ENCODE measurements at regions not wholly inside any gene's neighbourhood (a gene's known extent, or its start where the extent isn't known, plus 50 kb on each side); places are given as distances from the start of the nearest gene placed in this dataset.

DNA sequence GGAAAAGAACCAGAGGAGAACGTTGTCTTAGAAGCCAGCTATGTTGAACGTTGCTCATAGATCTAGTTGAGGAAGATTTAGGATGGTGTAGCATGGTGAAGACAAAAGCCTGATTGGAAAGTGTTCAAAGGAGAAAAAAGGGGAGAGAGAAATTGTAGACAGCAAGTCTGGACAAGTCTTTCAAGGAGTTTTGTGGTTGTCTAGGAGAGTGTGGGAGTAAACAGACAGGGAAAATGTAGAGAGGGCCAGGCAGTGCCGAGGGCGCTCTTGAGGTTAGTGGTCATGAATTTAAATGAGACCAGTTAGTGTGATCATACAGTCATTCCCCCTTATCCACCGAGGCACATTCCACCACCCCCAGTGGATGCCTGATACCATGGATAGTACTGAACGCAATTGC, 167.5 kb upstream of the IL12A start:
- H3K36me3 ChIP-seq: no peaks in the 10 kb centered on the region
- no peak overlapping the region for H3K4me3 ChIP-seq
- no peaks in the 10 kb centered on the region for H3K27me3 ChIP-seq
- 75 to 84% methylated on average over 6 of the region's 6 CpGs for WGBS, 2 donors (ENCODE audit: low coverage in 1 of 2)
- H3K27ac ChIP-seq: no peak overlapping the region
- no peaks in the 10 kb centered on the region for H3K9me3 ChIP-seq
- intact Hi-C loops (cut with DNase I; ENCODE audit: low total_unique reads) (no loop called here), in situ Hi-C loops (cut with MboI; ENCODE audit: low pct_ligation_motif_present in 1 of 4, low pct_unique_long_range_greater_than_20kb in 1 of 4, low sequenced_read_pairs in 3 of 4) (loop anchor here (10.0 to 25.0 kb wide), 3 partner anchors 184 to 984 kb away; no protein-coding TSS in a partner anchor)
- DNase-seq: no peak
- TF ChIP-seq POLR2AphosphoS5 (IDR thresholded peaks at IDR 0.05): no peak
- TF ChIP-seq EP300 (IDR thresholded peaks at IDR 0.05; ENCODE audit: low read depth): no peak
- no peak for TF ChIP-seq POLR2A (IDR thresholded peaks at IDR 0.05)
- TF ChIP-seq, protein P1, sequence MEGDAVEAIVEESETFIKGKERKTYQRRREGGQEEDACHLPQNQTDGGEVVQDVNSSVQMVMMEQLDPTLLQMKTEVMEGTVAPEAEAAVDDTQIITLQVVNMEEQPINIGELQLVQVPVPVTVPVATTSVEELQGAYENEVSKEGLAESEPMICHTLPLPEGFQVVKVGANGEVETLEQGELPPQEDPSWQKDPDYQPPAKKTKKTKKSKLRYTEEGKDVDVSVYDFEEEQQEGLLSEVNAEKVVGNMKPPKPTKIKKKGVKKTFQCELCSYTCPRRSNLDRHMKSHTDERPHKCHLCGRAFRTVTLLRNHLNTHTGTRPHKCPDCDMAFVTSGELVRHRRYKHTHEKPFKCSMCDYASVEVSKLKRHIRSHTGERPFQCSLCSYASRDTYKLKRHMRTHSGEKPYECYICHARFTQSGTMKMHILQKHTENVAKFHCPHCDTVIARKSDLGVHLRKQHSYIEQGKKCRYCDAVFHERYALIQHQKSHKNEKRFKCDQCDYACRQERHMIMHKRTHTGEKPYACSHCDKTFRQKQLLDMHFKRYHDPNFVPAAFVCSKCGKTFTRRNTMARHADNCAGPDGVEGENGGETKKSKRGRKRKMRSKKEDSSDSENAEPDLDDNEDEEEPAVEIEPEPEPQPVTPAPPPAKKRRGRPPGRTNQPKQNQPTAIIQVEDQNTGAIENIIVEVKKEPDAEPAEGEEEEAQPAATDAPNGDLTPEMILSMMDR (IDR thresholded peaks at IDR 0.05): no peak
- peaks cover 10 to 51% (median 24%) of the 10 kb centered on the region in 4 donors for H3K4me1 ChIP-seq

DNA sequence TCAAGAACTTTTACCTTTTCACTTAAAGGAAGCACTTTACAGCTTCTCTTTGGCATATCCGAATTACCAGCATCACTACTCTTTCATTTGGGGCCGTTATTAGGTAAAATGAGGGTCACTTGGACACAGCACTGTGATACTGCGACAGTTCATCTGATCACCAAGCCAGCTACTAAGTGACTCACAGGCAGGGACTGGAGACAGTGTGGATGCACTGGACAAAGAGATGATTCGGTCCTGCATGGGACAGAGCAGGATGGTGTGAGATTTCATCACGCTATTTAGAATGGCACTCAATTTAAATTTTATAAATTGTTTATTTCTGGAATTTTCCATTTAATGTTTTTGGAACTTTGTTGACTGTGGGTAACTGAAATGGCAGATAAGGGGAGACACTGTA, 166.9 kb upstream of the IL12A start:
- WGBS, 2 donors (ENCODE audit: low coverage in 1 of 2): 78 to 89% methylated on average over 5 of the region's 5 CpGs
- in situ Hi-C loops (cut with MboI; ENCODE audit: low pct_ligation_motif_present in 1 of 4, low pct_unique_long_range_greater_than_20kb in 1 of 4, low sequenced_read_pairs in 3 of 4): loop anchor here (10.0 to 25.0 kb wide), 3 partner anchors 183 to 984 kb away; no protein-coding TSS in a partner anchor
- H3K9me3 ChIP-seq: no peaks in the 10 kb centered on the region
- H3K36me3 ChIP-seq: no peaks in the 10 kb centered on the region
- no peaks in the 10 kb centered on the region for H3K27me3 ChIP-seq
- no peak for DNase-seq
- H3K4me3 ChIP-seq: no peak overlapping the region
- intact Hi-C loops (cut with DNase I; ENCODE audit: low total_unique reads): no loop called here
- H3K27ac ChIP-seq: no peak overlapping the region
- TF ChIP-seq EP300 (IDR thresholded peaks at IDR 0.05; ENCODE audit: low read depth): no peak
- TF ChIP-seq, protein P1 (IDR thresholded peaks at IDR 0.05): no peak
- no peak for TF ChIP-seq POLR2AphosphoS5 (IDR thresholded peaks at IDR 0.05)
- no peak for TF ChIP-seq POLR2A (IDR thresholded peaks at IDR 0.05)
- H3K4me1 ChIP-seq: peaks cover 6 to 47% (median 22%) of the 10 kb centered on the region in 4 donors

GRCh38 chr3:159823780-159824179, 164.9 kb upstream of the IL12A start:
- Histone ChIP-seq H3K27ac (peak overlapping the region; percentile 38 to 65 (median 64)), H3K27me3 (no peaks in the 10 kb centered on the region), H3K4me3 (no peak overlapping the region), H3K36me3 (no peaks in the 10 kb centered on the region), H3K9me3 (no peaks in the 10 kb centered on the region), H3K4me1 (peaks cover 0 to 35% (median 23%) of the 10 kb centered on the region in 4 donors)
- in situ Hi-C loops (cut with MboI; ENCODE audit: low pct_ligation_motif_present in 1 of 4, low pct_unique_long_range_greater_than_20kb in 1 of 4, low sequenced_read_pairs in 3 of 4) (loop anchor here (10.0 to 25.0 kb wide), 3 partner anchors 181 to 986 kb away; no protein-coding TSS in a partner anchor), intact Hi-C loops (cut with DNase I; ENCODE audit: low total_unique reads) (no loop called here)
- WGBS, 2 donors (ENCODE audit: low coverage in 1 of 2): 71 to 72% methylated on average over 3 of the region's 3 CpGs
- no peak for TF ChIP-seq EP300 (IDR thresholded peaks at IDR 0.05; ENCODE audit: low read depth)
- TF ChIP-seq POLR2AphosphoS5 (IDR thresholded peaks at IDR 0.05): no peak
- no peak for TF ChIP-seq POLR2A (IDR thresholded peaks at IDR 0.05)
- TF ChIP-seq, protein P1 (IDR thresholded peaks at IDR 0.05): no peak
- DNase-seq: no peak

GRCh38 chr3:159824333-159824732, 164.3 kb upstream of the IL12A start:
- 23 to 25% methylated on average over 2 of the region's 2 CpGs for WGBS, 2 donors (ENCODE audit: low coverage in 1 of 2)
- H3K4me1 ChIP-seq: peaks cover 0 to 41% (median 27%) of the 10 kb centered on the region in 4 donors
- DNase-seq: peak; percentile 46
- no peak overlapping the region for H3K4me3 ChIP-seq
- no peaks in the 10 kb centered on the region for H3K36me3 ChIP-seq
- peak overlapping the region; percentile 38 to 65 (median 64) for H3K27ac ChIP-seq
- H3K9me3 ChIP-seq: no peaks in the 10 kb centered on the region
- no peaks in the 10 kb centered on the region for H3K27me3 ChIP-seq
- TF ChIP-seq POLR2AphosphoS5 (IDR thresholded peaks at IDR 0.05): peak; percentile 12 to 81 (median 73)
- TF ChIP-seq POLR2A (IDR thresholded peaks at IDR 0.05): no peak
- no peak for TF ChIP-seq EP300 (IDR thresholded peaks at IDR 0.05; ENCODE audit: low read depth)
- TF ChIP-seq, protein P1 (IDR thresholded peaks at IDR 0.05): no peak
- intact Hi-C loops (cut with DNase I; ENCODE audit: low total_unique reads) (no loop called here), in situ Hi-C loops (cut with MboI; ENCODE audit: low pct_ligation_motif_present in 1 of 4, low pct_unique_long_range_greater_than_20kb in 1 of 4, low sequenced_read_pairs in 3 of 4) (loop anchor here (10.0 to 25.0 kb wide), 3 partner anchors 180 to 987 kb away; no protein-coding TSS in a partner anchor)
